Epidermal melanocyte (primary cell): ENCODE measurements at regions not wholly inside any gene's neighbourhood (a gene's known extent, or its start where the extent isn't known, plus 50 kb on each side); places are given as distances from the start of the nearest gene placed in this dataset.

Experiments
- DNase-seq: peaks from one replicate; pipeline ENCODE4 v3.0.0; 2011; ENCODE audit warnings: low spot score; ENCODE audit not compliant: insufficient read length

DNA sequence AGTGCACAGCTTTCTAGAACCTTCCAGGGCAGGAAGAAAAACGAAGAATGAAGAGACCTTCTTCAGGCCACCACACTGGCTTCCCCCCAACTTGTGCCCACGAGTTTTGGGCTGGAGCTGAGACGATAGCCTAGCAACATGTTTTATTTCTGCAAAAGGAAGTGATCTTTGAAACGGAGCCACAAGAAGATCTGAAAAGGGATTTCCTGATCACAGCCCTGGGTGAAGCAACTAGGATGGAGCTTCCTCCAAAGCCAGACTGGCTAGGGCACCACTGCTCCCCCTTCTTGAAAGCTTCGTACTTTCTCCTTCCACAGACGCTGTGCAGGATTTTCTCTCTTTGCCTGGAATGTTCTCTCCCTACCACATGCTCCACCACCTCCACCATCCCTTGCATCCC is 418.3 kb downstream of the MED13L start:
- no peak for DNase-seq

DNA sequence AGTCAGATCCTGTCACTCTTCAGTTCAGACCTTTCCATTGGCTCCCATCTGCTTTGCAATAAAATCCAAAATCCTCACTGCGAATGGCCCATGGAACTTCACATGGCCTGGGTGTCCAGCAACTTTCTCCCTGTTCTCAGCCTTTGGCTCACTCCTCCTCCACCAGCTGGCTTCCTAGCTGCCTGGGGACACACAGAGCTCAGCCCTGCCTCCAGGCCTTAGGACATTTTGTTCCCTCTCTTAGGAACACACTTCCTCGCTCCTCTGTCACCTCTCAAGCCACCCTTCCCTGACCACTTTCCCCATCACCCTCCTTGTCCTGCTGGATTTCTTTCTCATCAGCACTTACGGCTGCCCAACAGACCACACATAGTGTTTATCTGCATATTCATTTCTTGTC is 419.6 kb downstream of the MED13L start:
- DNase-seq = no peak

DNA sequence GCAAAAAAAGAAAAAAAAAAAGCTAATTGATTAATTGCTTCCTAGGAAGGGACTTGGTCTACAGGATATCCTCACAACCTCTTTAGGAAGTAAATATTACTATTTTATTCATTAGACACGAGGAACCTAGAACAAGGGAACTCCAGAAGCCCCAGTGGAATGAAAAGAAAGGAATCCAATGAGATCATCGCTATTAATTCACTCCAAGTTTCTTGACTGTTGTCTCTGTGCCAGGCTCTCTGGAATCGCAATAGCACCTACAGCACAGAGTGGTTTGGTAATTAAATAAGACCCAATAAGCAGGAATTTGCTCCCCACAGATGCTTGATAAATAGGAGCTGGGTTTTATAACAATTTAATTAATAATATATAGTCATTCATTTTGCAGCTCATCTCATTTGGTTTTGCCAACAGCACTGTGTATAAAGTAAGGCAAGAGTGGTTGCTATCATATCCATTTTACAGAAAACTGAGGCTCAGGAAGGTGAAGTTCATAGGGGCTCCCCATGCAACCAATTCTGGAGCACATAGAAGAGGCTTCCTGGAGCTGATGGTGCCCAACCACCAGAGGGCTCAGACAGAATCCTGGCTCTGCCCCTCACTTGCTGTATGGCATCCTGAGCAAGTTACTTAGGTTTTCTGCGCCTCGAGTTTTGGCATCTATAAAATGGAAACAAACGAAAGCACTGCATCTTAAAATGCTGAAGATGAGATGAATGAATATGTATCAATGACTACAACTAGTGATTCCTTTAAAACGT is 420.2 kb downstream of the MED13L start:
- no peak for DNase-seq

DNA sequence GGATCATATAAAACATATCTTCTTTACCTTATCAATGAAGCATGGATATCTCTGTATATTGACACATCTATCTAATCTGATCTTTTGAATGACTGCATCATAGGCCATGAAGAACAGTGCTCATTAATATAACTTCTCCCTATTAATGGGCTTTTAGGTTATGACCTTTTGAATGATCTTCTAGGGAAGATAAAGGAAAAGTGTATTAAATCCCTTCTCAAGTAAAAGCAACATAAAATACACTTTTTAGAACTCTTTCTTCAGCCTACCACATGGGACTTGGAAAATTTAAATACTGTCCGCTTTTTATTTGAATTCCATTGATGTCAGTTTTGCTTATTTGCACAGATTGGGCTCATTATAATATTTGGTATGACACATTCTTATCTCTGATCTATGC is 425.4 kb downstream of the MED13L start:
- no peak for DNase-seq

DNA sequence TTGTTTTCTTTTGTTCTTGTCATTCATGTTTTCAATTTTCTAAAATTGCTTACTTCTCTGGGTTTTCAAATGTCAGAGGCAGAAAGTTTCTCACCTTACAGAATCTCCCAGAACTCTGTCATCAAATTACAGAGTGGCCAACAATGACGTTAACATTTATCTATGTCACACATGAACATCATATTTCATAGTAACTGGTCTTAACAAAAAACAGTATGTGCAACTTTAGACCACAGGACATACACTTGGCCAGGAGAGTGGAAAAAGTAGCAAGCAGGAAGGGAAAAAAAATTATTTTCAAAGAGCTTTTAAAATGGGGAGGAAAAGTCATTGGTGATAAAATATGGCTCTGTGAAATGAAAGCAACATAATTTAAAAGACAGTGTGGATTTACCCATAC is 426.5 kb downstream of the MED13L start:
- no peak for DNase-seq

DNA sequence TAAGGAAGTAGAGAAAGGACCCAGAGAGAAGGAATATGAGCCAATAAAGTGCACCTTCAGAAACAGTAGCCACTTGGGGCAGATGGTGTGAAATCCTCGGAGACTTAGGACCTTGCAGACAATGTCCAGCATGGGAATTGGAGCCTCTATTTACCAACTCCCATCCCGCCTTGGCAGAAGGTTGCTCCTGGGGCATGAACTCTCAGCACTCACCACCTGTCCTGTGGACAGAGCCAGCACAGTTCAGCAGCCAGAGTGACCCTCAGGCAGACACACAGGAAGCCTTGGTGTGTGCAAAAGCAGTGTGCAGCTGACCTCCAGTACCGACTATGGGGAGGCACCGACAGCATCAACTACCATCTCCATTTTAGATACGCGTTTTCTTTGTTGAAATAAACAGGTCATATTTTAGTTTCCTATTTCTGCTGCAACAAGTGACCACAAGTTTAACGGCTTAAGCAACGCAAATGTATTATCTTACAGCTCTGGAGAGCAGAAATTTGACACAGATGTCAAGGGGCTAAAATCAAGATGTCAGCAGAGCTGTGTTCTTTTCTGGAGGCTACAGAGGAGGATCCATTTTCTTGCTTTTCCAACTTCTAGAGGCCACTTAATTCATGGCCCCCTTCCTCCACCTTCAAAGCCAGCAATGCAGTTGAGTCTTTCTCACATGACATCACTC is 428.1 kb downstream of the MED13L start:
- no peak for DNase-seq

DNA sequence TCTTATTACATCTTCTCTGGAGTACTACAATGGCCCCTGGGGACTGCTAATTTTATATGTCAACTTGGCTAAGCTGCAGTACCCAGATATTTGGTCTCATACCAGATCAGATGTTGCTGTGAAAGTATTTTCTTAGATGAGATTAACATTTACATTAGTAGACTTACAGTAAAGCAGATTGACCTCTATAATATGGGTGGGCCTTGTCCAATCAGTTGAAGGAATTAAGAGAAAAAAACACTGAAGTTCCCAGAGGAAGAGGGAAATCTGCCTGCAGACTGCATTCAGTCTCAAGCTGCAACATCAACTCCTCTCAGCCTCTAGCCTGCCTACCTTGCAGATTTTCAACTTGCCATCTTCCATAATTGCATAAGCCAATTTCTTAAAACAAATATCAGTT is 430.1 kb downstream of the MED13L start:
- no peak for DNase-seq

DNA sequence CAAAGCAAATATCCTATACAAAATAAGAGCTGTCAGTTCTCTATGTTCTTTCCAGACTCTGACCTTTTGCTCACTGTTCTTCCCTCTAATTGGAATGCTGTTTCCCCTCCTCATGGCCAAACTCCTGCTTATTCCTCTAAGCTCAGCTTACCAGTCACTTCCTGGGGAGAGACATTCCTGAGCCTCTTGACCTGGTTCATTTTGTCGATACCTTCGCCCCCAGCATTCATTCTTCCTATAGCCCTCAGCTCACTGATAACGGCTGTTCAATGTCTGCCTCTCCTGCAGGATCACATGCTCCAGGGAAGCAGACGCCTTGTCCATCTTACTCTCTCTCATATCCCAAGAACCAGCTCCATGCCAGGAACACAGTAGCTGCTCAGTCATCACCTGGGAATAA is 431.0 kb downstream of the MED13L start:
- DNase-seq = no peak

DNA sequence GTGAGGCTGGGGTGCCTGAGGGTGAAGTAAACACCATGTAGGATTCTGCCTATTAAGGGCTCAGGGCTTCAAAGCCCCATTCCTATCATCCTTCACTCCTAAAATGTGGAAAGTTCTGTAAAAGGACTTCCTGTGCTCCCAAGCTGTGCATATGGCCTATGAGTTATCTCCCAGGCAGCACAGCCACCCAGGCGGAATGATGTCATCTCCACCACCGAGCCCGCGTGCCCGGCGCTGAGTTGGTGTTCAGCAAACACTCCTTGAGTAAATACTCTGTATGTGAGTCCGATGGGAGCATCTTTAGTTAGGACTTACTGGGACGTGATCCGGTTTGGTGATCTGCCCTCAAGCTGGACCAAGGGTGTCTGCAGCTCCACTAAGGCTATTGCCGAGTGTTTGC is 437.3 kb downstream of the MED13L start:
- DNase-seq = no peak

DNA sequence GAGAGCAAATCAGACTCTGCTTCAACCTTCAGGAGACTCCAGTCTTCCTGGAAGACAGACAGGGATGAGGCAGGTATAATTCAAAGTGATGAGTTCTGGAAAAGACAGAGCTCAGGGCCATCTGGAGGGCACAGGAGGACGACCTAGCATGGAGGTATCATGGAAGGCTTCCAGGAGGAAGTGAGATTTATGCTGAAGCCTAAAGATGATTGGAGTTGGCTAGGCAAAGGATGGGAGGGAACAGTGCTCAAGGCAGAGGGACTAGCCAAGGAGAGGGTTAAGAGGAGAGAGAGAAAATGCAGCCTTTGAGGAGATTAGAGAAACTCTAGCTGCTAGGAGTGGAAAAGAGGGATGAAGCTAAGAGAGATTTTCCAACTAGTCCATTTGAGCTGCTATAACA is 438.5 kb downstream of the MED13L start:
- no peak for DNase-seq

DNA sequence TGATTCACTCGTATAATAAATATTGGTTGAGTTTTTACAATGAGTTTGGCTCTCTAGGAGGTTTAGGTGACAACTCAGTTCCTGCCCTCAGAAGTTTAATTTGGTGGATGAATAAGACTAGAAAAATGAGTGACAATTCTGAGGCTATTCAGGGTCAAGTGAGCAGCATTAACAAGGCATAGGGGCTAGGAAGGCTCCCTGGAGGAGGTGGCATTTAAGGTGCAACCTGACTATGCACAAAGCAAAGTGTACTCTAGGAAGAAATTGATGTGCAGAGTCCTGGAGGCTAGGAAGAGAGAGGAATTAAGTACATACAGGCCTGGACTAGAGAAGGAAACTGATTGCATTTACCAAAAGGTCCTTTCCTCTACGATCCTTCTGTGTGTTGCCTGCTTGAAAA is 440.3 kb downstream of the MED13L start:
- no peak for DNase-seq

DNA sequence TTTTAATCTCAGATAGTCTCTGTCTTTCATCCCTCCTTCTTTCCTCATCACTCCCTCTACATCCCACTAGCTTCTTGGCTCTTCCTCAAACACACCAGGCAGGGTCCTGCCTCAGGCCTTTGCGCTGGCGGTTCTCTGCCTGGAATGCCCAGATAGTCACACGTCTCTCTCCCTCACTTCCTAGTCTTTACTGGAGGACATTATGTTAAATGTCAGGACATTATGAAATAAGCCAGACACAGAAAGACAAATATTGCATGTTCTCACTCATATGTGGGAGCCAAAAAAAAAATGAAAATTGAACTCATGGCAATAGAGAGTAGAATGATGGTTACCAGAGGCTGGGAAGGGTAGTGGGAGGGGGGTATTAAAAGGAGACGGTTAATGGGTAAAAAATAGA is 442.0 kb downstream of the MED13L start:
- no peak for DNase-seq

DNA sequence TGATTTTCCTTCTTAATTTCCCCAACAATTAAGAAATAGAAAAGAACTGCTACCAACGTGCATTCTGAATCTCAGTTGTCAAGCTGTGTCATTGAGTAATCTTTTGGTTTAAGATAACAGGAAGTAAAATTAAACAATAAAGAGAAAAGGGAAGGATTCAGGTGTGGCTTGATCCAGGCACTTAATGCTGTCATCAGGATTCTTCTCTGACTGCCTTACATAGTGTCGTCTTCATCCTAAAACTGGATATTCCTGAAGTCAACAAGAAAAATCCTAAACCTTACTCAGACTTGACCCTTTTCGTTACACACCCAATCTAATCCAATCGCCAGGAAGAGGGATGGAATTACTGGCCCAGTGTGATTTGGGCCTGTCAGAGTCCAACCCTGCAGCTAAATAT is 443.8 kb downstream of the MED13L start:
- no peak for DNase-seq

DNA sequence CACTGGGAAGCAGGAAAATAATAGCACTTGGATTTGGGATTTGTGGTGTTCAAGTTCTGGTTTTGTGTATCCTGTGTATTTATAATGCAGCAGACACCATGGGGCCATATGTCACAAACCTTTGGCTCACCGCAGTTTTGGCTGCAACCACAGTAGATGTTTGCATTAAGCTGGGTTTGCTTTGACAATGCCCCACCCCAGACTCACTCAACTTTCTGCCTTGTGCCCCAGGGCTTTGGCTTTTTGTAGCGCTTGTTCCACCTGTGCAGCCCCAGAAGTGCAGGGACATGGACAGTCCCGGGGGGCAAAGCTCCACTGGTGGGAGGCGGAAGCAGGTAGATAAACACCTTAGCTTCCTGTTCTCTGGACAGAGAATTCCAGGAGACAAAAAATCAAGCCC is 446.9 kb downstream of the MED13L start:
- no peak for DNase-seq

DNA sequence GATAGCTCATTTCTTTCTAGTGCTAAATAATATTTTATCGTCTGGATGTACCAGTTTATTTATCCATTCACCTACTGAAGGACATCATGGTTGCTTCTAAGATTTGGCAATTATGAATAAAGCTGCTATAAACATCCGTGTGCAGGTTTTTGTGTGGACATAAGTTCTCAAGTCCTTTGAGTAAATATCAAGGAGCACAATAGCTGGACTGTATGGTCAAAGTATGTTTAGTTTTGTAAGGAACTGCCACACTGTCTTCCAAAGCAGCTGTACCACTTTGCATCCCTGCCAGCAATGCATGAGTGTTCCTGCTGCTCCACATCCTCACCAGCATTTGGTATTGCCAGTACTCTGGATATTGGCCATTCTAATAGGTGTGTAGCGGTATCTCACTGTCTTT is 447.4 kb downstream of the MED13L start:
- DNase-seq = no peak

DNA sequence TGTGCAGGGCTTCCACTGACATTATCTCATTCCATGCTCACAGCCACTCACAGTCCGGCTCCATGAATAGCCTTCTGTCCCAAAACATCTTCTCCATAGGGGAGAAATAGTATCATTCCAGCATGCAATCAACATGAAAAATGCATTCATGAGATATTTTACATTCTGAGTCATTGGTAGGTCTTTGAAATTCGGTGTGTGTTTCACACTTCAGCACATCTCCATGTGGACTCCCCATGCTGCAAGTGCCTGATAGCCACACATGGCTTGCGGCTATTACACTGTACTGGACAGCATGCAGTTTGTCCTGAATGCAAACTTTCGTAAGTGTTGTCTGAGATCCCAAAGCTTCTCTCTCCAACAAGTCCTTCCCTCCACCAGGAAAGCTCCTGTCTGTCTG is 449.3 kb downstream of the MED13L start:
- DNase-seq = no peak

DNA sequence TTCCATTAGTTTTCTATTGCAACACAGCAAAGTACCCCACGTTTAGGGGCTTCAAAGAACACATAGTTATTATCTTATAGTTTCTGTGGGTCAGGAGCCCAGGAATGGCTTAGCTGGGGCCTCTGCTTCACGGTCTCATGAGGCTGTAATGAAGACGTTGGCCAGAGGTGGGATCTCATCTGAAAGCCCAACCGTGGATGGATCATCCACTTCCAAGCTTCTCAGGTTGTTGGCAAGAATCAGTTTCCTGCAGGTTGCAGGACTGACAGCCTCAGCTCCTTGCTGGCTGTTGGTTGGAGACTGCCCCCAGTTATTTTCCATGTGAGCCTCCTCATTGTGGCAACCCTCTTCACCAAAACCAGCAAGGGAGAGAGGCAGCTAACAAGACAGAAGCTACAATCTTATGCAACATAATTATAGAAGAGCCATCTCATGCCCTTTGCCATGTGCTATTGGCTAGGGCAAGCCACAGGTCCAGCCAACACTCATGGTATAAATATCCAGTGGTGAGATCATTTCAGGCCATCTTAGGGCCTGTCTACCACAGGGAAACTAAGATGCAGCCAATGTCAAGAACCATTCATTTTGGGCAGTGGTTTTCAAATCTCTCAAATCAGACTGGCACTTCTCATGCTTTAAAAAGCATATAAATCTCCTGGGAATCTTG is 452.4 kb downstream of the MED13L start:
- no peak for DNase-seq

DNA sequence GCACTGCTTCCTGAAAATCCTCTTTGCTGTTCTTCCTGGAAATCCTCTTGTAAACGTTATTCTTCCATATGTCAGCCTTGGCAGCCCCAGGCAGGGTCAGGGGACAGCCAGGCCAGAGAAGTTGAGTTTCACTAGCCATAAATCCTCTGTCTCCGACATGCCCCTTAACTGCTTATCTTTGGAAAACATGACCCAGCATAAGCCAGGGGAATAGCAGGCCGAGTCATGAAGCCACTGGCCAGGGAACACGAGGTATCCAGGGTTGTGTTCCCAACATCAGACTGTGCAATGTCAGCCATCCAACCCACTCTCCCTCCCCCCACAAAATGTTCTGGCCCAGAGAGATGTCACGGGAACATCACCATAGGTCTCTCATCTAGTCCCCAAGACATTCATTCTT is 453.9 kb downstream of the MED13L start:
- DNase-seq = no peak

DNA sequence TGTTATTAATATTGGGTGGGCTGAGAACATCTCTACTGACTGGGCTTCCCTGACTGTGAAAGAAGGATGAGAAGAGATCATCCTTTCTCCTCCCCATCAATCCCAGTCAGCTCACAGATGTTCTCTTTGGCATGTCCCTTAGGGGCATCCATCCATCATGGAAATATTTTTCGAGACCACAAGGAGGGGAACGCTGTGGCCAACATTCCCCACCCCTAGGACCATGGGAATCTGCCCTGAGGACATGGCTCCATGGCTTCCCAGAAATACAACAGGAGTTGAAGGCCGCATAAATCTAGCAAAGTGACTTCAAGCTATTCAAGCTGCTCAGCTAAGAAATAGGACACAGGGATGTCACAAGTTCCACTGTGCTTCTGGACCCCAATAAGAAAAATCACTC is 456.8 kb downstream of the MED13L start:
- DNase-seq = no peak

DNA sequence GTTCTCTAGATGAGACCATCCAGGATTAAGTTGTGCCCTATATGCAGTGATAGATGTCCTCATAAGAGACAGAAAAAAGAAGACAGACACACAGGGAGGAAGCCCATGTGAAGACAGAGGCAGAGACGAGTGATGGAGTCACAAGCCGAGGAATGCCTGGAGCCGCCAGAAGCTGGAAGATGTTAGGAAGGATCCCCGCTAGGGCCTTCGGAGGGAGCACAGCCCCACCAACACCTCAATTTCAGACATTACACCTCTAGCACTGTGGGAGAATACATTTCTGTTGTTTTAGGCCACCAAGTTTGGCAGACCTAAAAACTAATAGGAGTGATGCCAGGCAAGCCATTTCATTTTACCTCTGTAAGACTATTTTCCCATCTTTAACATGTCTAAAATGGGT is 458.5 kb downstream of the MED13L start:
- no peak for DNase-seq

DNA sequence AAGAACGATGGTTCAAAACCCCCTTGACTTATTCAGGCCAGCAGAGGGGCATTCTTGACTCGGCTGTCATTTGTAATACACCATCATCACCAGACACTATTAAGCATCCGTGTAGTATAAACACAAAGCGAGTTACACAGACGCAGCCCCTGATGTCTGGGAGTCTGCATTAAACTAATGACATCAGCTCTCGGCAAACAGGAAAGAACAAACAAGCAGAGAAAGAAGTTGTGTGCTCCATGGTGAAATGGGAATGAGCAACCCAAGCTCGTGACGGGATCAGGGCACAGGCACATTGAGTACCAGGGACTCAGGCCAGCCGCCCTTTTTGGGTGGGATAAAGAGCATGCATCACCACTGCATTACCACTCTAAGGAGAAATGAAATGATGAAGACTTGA is 460.1 kb downstream of the MED13L start:
- no peak for DNase-seq

DNA sequence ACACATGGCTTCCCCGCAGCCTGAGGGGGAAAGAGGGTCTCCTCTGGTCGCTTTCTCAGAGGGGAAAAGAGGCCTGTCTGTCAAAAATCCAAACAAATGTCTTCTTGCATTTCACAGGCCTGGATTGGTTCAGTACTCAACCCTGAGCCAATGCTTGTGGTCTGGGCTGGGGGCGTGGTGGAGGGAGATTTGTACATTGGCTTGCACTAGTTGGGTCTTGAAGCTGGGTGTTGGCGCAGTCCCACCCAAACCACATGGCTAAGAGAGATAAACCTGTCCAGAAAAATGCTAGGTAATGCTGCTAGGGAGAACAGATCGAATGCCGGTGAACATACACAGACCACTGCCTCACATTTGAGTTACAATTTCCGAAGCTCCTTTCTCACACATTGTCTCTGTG is 461.6 kb downstream of the MED13L start:
- DNase-seq = no peak

DNA sequence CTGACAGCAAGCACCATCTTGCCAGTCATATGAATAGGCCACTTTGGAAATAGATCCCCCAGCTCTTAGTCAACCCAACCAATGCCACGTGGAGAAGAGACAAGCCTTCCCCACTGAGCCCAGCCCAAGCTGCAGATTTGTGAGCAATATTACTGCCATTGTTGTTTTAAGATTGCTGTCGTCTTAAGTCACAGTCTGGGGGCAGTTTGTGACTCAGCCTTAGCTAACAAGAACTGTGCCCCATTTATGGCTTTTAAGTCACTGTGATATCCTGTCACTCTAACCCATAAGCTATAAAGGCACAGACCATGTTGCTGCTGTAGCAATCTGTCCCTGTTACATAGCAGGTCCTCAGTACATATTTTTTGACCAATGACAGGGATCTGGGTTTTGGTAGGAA is 464.2 kb downstream of the MED13L start:
- DNase-seq = no peak
